GM18520 (cell line): ENCODE measurements at regions not wholly inside any gene's neighbourhood (a gene's known extent, or its start where the extent isn't known, plus 50 kb on each side); places are given as distances from the start of the nearest gene placed in this dataset.
A peak's percentile ranks its signal among the peaks of the same experiment; 100 is the strongest.
"Not testable (repeated sequence)": the region's sequence is repeated elsewhere in the genome, so short reads cannot be mapped to it uniquely, and the experiment has no call there.

ENCODE experiments used
- ATAC-seq: cut with Tn5 transposase; IDR thresholded peaks from one replicate; pipeline ENCODE4 v1.9.1; 2021; ENCODE audit not compliant: unreplicated experiment

- no peak for ATAC-seq
Measured at GRCh38 chr5:52010454-52010853, 627.2 kb downstream of the ISL1 start.

- ATAC-seq, result no peak
Measured at GRCh38 chr5:52013523-52013922, 630.3 kb downstream of the ISL1 start.

GRCh38 chr5:52015760-52016159 lies 632.5 kb downstream of the ISL1 start:
- ATAC-seq, result no peak

- no peak for ATAC-seq
Measured at GRCh38 chr5:52017567-52017966, 634.3 kb downstream of the ISL1 start.

GRCh38 chr5:52024359-52024758 lies 641.1 kb downstream of the ISL1 start:
- ATAC-seq, result no peak

- not testable (repeated sequence) for ATAC-seq
Measured at GRCh38 chr5:52029836-52030235, 646.6 kb downstream of the ISL1 start.

GRCh38 chr5:52041842-52042241 lies 658.6 kb downstream of the ISL1 start:
- ATAC-seq, result no peak

GRCh38 chr5:52043137-52043536 lies 659.9 kb downstream of the ISL1 start:
- no peak for ATAC-seq

GRCh38 chr5:52043543-52043942 lies 660.3 kb downstream of the ISL1 start:
- no peak for ATAC-seq

- ATAC-seq, result no peak
Measured at GRCh38 chr5:52051759-52052158, 668.5 kb downstream of the ISL1 start.

GRCh38 chr5:52063186-52063585 lies 679.9 kb downstream of the ISL1 start:
- no peak for ATAC-seq

GRCh38 chr5:52065182-52065581 lies 681.9 kb downstream of the ISL1 start:
- ATAC-seq, result peak; percentile 53

GRCh38 chr5:52069997-52070396 lies 686.7 kb downstream of the ISL1 start:
- ATAC-seq, result no peak

- ATAC-seq, result no peak
Measured at GRCh38 chr5:52073993-52074689, 690.9 kb downstream of the ISL1 start.

GRCh38 chr5:52077941-52078815 lies 694.9 kb downstream of the ISL1 start:
- ATAC-seq, result no peak

GRCh38 chr5:52102311-52102710 lies 685.4 kb upstream of the ITGA1 start:
- ATAC-seq, result not testable (repeated sequence)

- ATAC-seq, result no peak
Measured at GRCh38 chr5:52107210-52107905, 680.4 kb upstream of the ITGA1 start.

- ATAC-seq, result no peak
Measured at GRCh38 chr5:52119768-52120167, 667.9 kb upstream of the ITGA1 start.

- ATAC-seq, result no peak
Measured at GRCh38 chr5:52132053-52132452, 655.7 kb upstream of the ITGA1 start.

- no peak for ATAC-seq
Measured at GRCh38 chr5:52134013-52134650, 653.6 kb upstream of the ITGA1 start.
